Neural progenitor cell (in vitro differentiated cells): ENCODE measurements at regions not wholly inside any gene's neighbourhood (a gene's known extent, or its start where the extent isn't known, plus 50 kb on each side); places are given as distances from the start of the nearest gene placed in this dataset.

Experiments
- CTCF ChIP-seq: fragments of 200-600 bp; sonication (generic); IDR thresholded peaks from 2 replicates; pipeline ENCODE4 v1.5.1; 2017; ENCODE audit warnings: antibody characterized with exemption, mild to moderate bottlenecking
- EZH2 ChIP-seq: fragments of 200-600 bp; sonication (generic); IDR thresholded peaks from 2 replicates; pipeline ENCODE4 v1.6.1; 2017; ENCODE audit warnings: antibody characterized with exemption, mild to moderate bottlenecking, moderate library complexity
- EZH2phosphoT487 ChIP-seq: fragments of 200-600 bp; sonication (generic); IDR thresholded peaks from 2 replicates; pipeline ENCODE4 v1.6.1; 2017; ENCODE audit warnings: antibody characterized with exemption

- TF ChIP-seq CTCF = no peak
- TF ChIP-seq EZH2 = no peak
- no peak for TF ChIP-seq EZH2phosphoT487
These were observed 145.4 kb upstream of the SRRM4 start for GRCh38 chr12:118835926-118836325.
